Type B pancreatic cell (in vitro differentiated cells): ENCODE measurements at regions not wholly inside any gene's neighbourhood (a gene's known extent, or its start where the extent isn't known, plus 50 kb on each side); places are given as distances from the start of the nearest gene placed in this dataset.

Experiments used
- DNase-seq: peaks from one replicate; pipeline ENCODE4 v3.0.0; 2021; ENCODE audit warnings: mixed read lengths; ENCODE audit not compliant: unreplicated experiment; ENCODE audit errors: extremely low spot score
- H3K27ac Mint-ChIP-seq: 2 replicates; pipeline ENCODE4 v1.8.0; 2021; ENCODE audit warnings: mild to moderate bottlenecking, mixed read lengths
- H3K27me3 Mint-ChIP-seq: 2 replicates; pipeline ENCODE4 v1.8.0; 2021; ENCODE audit warnings: mixed read lengths
- H3K36me3 Mint-ChIP-seq: 2 replicates; pipeline ENCODE4 v1.8.0; 2021; ENCODE audit warnings: mixed read lengths
- H3K4me1 Mint-ChIP-seq: one replicate; pipeline ENCODE4 v1.8.0; 2021; ENCODE audit warnings: mixed read lengths; ENCODE audit not compliant: unreplicated experiment
- H3K4me3 Mint-ChIP-seq: 2 replicates; pipeline ENCODE4 v1.8.0; 2021; ENCODE audit warnings: mild to moderate bottlenecking, mixed read lengths
- H3K9me3 Mint-ChIP-seq: 2 replicates; pipeline ENCODE4 v1.8.0; 2021; ENCODE audit warnings: mixed read lengths
- CTCF ChIP-seq: fragments of 200-600 bp; sonication (generic); conservative IDR thresholded peaks from 2 replicates; pipeline ENCODE4 v1.5.0; 2021; ENCODE audit warnings: antibody characterized with exemption, mild to moderate bottlenecking

GRCh38 chr6:148249160-148249559 is 93.5 kb upstream of the SASH1 start:
- Mint-ChIP-seq H3K4me3 (no peak overlapping the region), H3K9me3 (peaks cover 5% of the 10 kb centered on the region), H3K27ac (peak overlapping the region; percentile 27), H3K4me1 (peaks cover 32% of the 10 kb centered on the region), H3K27me3 (no peaks in the 10 kb centered on the region), H3K36me3 (no peaks in the 10 kb centered on the region)
- no peak for DNase-seq
- no peak for TF ChIP-seq CTCF

DNA sequence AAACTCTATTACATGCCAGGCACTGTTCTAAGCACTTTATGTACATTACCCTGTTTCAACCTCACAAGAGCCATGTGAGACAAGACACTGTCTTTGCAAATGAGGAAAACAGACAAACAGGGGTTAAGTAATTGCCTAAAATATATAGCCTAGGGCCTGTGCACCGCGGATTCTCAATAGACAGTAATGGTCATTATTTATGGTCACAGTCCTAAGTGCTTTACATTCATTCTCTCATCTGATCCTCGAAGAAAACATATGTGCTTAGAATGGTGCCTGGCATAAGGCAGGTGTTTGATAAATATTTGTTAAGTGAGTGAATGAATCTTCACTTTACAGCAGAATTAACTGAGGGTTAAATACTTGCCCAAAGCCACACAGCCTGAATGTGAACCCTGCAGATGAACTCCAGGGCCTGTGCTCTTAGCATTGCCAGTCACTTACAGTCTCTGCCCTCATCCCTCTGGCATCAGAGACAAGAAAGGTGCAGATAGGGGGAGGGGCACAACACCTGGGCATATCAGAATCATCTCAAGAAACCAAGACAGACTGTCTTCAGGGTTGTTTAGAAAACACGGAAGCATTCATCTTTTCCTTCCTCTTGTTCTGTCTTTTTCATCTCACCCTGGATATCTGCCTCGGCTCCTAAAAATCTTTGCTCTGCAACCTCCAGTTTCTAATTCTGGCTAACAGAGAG is 92.8 kb upstream of the SASH1 start:
- TF ChIP-seq CTCF = no peak
- Mint-ChIP-seq H3K4me1 (peaks cover 31% of the 10 kb centered on the region), H3K36me3 (no peaks in the 10 kb centered on the region), H3K27me3 (no peaks in the 10 kb centered on the region), H3K27ac (no peak overlapping the region), H3K9me3 (peaks cover 5% of the 10 kb centered on the region), H3K4me3 (no peak overlapping the region)
- DNase-seq = no peak

DNA sequence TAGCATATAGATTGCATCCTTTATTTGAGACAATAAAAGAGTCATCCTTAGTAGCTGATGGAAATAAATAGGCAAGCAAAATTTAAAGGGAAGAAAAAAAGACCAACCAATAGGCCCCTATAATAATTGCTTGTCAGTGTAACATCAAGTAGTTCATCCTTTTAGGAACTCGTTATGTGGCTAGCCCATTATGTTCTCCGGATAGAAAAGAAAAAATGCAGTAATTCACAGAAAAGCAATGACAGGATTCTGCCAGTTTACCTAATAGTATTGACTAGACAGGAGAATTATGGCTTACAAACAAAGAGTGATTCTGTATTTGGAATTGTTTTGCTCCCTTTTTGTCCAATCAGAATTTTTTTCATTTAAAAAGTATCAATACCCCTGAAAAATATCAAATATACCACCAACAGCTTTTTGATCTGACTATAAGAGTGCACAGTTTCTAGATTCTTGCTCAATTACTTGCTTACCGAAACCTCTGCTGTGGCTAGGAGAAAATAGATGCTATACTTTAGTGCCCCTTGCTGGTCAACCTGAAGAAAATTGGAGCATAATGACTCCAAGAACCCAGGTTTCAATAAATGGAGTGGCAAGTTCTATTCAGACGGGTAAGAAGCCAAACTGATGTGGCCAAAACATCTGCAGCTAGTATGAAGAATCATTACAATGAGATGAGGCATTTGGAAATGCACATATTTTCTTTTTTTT is 91.5 kb upstream of the SASH1 start:
- Mint-ChIP-seq H3K4me1 (peaks cover 25% of the 10 kb centered on the region), H3K4me3 (no peak overlapping the region), H3K27ac (no peak overlapping the region), H3K36me3 (no peaks in the 10 kb centered on the region), H3K9me3 (peaks cover 3% of the 10 kb centered on the region), H3K27me3 (no peaks in the 10 kb centered on the region)
- TF ChIP-seq CTCF = peak; percentile 63
- DNase-seq = no peak

GRCh38 chr6:148251891-148252290 is 90.7 kb upstream of the SASH1 start:
- no peaks in the 10 kb centered on the region for H3K9me3 Mint-ChIP-seq
- no peak overlapping the region for H3K27ac Mint-ChIP-seq
- peaks cover 25% of the 10 kb centered on the region for H3K4me1 Mint-ChIP-seq
- DNase-seq = no peak
- no peak for TF ChIP-seq CTCF
- no peaks in the 10 kb centered on the region for H3K36me3 Mint-ChIP-seq
- H3K27me3 Mint-ChIP-seq = no peaks in the 10 kb centered on the region
- no peak overlapping the region for H3K4me3 Mint-ChIP-seq

GRCh38 chr6:148257810-148258209 is 84.8 kb upstream of the SASH1 start:
- no peak for DNase-seq
- no peaks in the 10 kb centered on the region for H3K36me3 Mint-ChIP-seq
- peaks cover 7% of the 10 kb centered on the region for H3K4me1 Mint-ChIP-seq
- no peak overlapping the region for H3K4me3 Mint-ChIP-seq
- no peak overlapping the region for H3K27ac Mint-ChIP-seq
- no peak for TF ChIP-seq CTCF
- no peaks in the 10 kb centered on the region for H3K27me3 Mint-ChIP-seq
- peaks cover 4% of the 10 kb centered on the region for H3K9me3 Mint-ChIP-seq
